GM19467 (cell line): ENCODE measurements at regions not wholly inside any gene's neighbourhood (a gene's known extent, or its start where the extent isn't known, plus 50 kb on each side); places are given as distances from the start of the nearest gene placed in this dataset.
"Not testable (repeated sequence)": the region's sequence is repeated elsewhere in the genome, so short reads cannot be mapped to it uniquely, and the experiment has no call there.

Experiments used
- ATAC-seq: cut with Tn5 transposase; IDR thresholded peaks from one replicate; pipeline ENCODE4 v1.9.1; 2021; ENCODE audit warnings: mild to moderate bottlenecking, moderate library complexity; ENCODE audit not compliant: unreplicated experiment

- no peak for ATAC-seq
These were observed 188.8 kb upstream of the ST8SIA4 start for GRCh38 chr5:101091902-101092301.

- ATAC-seq, result no peak
These were observed 181.3 kb upstream of the ST8SIA4 start for GRCh38 chr5:101084353-101084752.

DNA sequence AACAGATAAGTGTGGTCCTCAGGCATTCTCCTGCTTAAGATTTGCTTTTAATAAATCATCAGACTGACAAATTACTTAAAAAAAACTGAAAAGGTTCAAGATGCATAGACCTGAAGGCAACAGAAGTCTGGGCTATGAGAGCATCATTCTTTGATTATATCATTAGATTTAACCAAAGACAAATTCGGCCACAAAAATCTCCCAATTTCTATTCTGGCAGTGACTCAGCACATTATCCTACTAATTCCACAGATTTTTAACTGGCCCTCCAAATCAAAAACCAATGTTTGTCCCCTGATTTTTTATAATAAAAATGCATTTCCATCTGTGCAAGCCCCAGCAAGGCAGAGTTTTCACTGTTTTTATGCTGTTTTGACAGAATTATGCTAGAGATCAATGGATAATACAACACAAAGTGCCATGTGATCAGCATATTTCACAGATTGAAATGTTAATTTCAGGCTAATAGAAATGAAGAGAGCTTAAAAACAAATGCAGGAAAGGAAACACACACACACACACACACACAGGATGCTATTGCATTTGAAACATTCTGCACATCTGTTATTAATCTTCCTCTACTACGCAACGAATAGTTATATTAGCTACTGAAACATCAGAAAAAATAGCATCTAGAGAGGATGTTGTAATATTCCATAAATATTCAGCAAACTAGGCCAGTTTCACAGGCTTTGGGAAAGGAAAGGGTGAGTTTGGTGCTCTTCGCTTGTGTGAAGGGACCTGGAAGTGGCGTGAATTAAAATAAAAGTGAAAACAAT, 177.6 kb upstream of the ST8SIA4 start:
- no peak for ATAC-seq

- ATAC-seq, result no peak
These were observed 165.2 kb upstream of the ST8SIA4 start for GRCh38 chr5:101068298-101068697.

DNA sequence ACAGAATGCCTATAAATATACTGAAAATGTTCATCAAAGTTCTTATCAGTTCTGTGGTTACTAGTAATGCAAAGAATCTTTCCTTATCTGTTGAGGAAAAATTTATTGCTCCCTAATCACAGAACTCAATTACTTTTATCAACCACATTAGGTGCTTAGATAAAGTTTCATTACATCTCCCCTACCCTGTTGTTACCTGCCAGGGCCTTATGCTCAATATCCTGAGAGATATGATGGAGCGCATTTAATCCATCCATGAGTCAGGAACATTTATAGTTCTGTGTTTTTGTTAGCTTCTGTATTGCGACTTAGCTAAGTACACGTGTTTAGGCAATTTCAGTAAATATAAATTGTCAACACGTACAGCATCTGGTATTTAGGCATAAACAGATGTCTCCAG, 164.3 kb upstream of the ST8SIA4 start:
- ATAC-seq, result no peak

- ATAC-seq, result no peak
These were observed 159.8 kb upstream of the ST8SIA4 start for GRCh38 chr5:101062902-101063301.

DNA sequence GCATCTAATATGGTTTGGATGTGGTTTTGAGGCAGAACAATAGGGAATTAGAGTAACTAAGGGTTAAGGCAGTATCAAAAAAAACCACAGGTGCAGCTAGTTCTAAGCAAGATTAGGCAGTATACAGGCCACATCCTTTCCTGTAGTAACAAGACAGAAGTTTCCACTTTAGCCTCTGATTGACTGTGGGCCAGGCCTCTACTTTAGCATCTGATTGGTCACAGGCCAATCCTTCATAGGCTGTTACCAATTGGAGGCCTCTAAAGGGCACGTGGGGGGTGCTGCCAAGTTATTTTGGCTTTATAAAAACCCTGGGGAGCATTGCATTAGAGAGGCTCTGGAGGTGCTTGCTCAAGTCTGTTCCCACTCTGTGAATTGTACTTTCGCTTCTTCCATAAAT, 144.1 kb upstream of the ST8SIA4 start:
- ATAC-seq, result no peak

GRCh38 chr5:101045689-101046088, 142.6 kb upstream of the ST8SIA4 start:
- ATAC-seq, result no peak

DNA sequence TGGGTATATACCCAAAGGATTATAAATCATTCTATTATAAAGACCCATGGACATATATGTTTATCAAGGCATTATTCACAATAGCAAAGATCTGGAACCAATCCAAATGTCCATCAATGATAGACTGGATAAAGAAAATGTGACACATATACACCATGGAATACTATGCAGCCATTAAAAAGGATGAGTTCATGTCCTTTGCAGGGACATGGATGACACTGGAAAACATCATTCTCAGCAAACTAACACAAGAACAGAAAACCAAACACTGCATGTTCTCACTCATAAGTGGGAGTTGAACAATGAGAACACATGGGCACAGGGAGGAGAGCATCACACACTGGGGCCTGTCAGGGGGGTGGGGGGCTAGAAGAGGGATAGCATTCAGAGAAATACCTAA, 136.9 kb upstream of the ST8SIA4 start:
- not testable (repeated sequence) for ATAC-seq

DNA sequence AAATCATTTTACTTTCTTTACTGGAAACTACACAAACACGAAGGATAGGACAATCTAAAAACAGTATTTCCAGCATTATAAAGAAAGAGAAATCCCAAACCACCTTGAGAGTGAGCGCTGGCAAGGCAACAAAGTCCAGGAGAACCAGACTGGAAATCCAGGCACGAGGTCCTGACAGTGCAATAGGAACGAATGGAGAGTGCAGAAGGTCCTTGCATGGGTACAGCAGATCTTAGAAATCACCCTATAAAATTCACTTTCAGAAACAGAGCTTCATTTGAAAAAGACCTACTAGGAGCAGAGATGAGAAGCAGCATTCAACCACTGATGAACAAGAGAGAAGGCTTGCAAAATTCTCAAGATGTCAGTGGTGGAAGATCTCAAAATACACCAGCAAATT, 133.7 kb upstream of the ST8SIA4 start:
- ATAC-seq, result no peak

GRCh38 chr5:101035425-101035824, 132.3 kb upstream of the ST8SIA4 start:
- ATAC-seq, result no peak

- ATAC-seq, result no peak
These were observed 121.2 kb upstream of the ST8SIA4 start for GRCh38 chr5:101024299-101024698.

- ATAC-seq, result no peak
These were observed 115.2 kb upstream of the ST8SIA4 start for GRCh38 chr5:101018299-101018698.

- no peak for ATAC-seq
These were observed 109.8 kb upstream of the ST8SIA4 start for GRCh38 chr5:101012880-101013279.

DNA sequence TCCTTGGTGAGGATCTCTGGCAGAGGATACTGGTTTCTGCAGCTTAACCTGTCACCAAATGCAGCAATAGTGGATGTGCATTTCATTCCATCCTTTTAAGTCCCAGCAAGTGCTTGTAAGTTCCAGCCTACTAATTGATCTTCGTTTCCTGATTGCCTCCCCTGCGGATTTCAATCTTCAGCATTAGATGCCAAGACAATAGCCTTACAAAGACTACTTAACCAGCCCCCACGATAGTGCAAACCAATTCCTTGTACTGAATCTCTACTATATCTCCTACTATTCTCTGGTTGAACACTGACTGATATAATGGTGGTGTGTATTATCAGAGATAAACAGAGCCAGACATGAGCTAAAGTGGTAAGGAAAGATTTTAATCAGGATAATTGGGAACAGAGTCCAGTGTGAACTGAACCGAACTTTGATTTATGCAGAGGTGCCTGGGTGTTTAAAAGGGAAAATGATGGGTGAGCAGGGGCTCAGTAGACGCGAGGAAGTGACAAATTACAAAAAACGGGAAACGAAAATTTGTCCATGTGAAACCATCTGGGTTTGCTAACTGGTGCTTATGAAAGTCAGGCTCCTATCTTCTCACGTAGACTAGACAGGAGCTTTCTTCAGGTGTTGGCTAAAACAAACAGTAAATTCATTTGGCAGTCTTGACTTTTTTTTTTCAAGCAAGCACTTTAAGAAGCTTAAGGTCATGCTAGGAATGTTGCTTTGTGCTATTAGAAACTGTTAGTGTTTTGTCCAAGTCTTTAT, 106.9 kb upstream of the ST8SIA4 start:
- peak; percentile 93 for ATAC-seq

DNA sequence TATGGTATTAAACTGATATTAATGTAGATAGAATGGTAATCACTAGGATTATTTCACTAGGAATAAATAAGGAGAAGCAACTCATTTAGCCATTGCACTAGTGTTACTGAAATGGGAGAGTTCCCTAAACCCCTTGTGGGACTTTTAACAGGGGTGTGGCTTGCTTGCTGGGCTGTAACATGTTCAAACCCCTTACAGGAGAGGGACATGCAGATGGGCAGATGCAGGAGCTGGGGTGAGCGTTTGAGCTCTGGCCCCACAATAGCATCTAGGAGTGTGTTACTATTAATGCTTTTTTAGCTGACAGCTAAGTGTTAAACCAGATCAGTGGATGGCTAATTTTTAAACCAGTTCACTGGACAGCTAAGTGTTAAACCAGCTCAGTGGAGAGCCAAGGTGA, 89.3 kb upstream of the ST8SIA4 start:
- ATAC-seq, result no peak

DNA sequence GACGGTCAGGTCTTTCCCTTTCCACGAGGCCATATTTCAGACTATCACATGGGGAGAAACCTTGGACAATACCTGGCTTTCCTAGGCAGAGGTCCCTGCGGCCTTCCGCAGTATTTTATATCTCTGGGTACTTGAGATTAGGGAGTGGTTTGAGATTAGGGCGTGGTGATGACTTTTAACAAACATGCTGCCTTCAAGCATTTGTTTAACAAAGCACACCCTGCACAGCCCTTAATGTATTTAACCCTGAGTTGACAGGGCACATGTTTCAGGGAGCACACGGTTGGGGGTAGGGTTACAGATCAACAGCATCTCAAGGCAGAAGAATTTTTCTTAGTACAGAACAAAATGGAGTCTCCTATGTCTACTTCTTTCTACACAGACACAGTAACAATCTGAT, 80.5 kb upstream of the ST8SIA4 start:
- not testable (repeated sequence) for ATAC-seq

DNA sequence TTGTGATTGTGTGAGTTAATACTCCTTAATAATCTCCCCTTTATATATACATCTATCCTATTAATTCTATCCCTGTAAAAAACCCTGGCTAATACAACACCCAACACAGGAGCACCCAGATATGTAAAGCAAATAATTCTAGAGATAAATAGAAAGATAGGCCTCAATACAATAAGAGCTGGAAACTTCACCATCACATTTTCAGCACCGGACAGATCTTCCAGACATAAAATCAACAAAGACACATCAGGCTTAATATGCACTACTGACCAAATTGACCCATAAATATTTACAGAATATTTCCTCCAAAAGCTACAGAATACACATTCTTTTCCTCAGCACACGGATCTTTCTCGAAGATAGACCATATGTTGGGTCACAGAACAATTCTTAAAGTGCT, 71.0 kb upstream of the ST8SIA4 start:
- no peak for ATAC-seq

- ATAC-seq, result no peak
These were observed 67.7 kb upstream of the ST8SIA4 start for GRCh38 chr5:100970646-100971255.

GRCh38 chr5:100965291-100965690, 62.2 kb upstream of the ST8SIA4 start:
- no peak for ATAC-seq
